Omental fat pad (tissue), 3 donors: ENCODE measurements at regions not wholly inside any gene's neighbourhood (a gene's known extent, or its start where the extent isn't known, plus 50 kb on each side); places are given as distances from the start of the nearest gene placed in this dataset.

ENCODE experiments used
- ATAC-seq: fragments of 150-250 bp; one replicate; pipeline ENCODE4 v1.9.1; 2016; ENCODE audit warnings: mild to moderate bottlenecking, moderate library complexity; ENCODE audit not compliant: low FRiP score
- DNase-seq: peaks from one replicate; pipeline ENCODE4 v3.0.0-alpha.2; 2019; ENCODE audit warnings: low spot score
- CTCF ChIP-seq, 3 donors: fragments of 450-650 bp; IDR thresholded peaks; one replicate each; pipeline ENCODE4 v1.5.1; 2016 to 2017; ENCODE audit warnings: antibody characterized with exemption in 3 of 3, mild to moderate bottlenecking in 3 of 3, moderate library complexity in 2 of 3

- DNase-seq (no peak), ATAC-seq (no peak)
- TF ChIP-seq CTCF (IDR thresholded peaks at IDR 0.05) = no peak
Measured at GRCh38 chr9:22992780-22993179, 546.2 kb downstream of the DMRTA1 start.

GRCh38 chr9:22997923-22998322, 551.3 kb downstream of the DMRTA1 start:
- TF ChIP-seq CTCF (IDR thresholded peaks at IDR 0.05) = no peak
- ATAC-seq (no peak), DNase-seq (no peak)

- no peak for ATAC-seq
- DNase-seq = no peak
- no peak for TF ChIP-seq CTCF (IDR thresholded peaks at IDR 0.05)
Measured at GRCh38 chr9:23005156-23005555, 558.5 kb downstream of the DMRTA1 start.

GRCh38 chr9:23006127-23006526, 559.5 kb downstream of the DMRTA1 start:
- ATAC-seq = no peak
- no peak for DNase-seq
- no peak for TF ChIP-seq CTCF (IDR thresholded peaks at IDR 0.05)

- DNase-seq = no peak
- no peak for TF ChIP-seq CTCF (IDR thresholded peaks at IDR 0.05)
- ATAC-seq = no peak
Measured at GRCh38 chr9:23011669-23012068, 565.0 kb downstream of the DMRTA1 start.

GRCh38 chr9:23015557-23015956, 568.9 kb downstream of the DMRTA1 start:
- DNase-seq (no peak), ATAC-seq (no peak)
- TF ChIP-seq CTCF (IDR thresholded peaks at IDR 0.05) = no peak

GRCh38 chr9:23036416-23036815, 589.8 kb downstream of the DMRTA1 start:
- DNase-seq (no peak), ATAC-seq (no peak)
- TF ChIP-seq CTCF (IDR thresholded peaks at IDR 0.05) = no peak
